K562 (cell line): ENCODE measurements at regions not wholly inside any gene's neighbourhood (a gene's known extent, or its start where the extent isn't known, plus 50 kb on each side); places are given as distances from the start of the nearest gene placed in this dataset.

Experiments used
- CEBPZ ChIP-seq: fragments of 150-350 bp; IDR thresholded peaks from 2 replicates; pipeline ENCODE4 v1.6.1; 2014; ENCODE audit warnings: low read depth, mild to moderate bottlenecking, low read length, borderline replicate concordance
- CTCF ChIP-seq, 3 experiments: IDR thresholded peaks in 2 of 3; conservative IDR thresholded peaks in 1 of 3; 2 replicates each; pipeline ENCODE4 v1.5.1; 2011 to 2012; ENCODE audit warnings: low read length in 3 of 3, mild to moderate bottlenecking in 3 of 3, control low read depth in 2 of 3, improper control_type of control experiment in 1 of 3, inconsistent platforms in 1 of 3, low read depth in 1 of 3, mixed read lengths in 1 of 3, moderate library complexity in 1 of 3; ENCODE audit not compliant: insufficient read depth in 2 of 3
- E2F3 ChIP-seq: fragments of 250-450 bp; sonication (Bioruptor Pico); IDR thresholded peaks from 2 replicates; pipeline ENCODE4 v1.4.0; 2020; ENCODE audit warnings: mild to moderate bottlenecking
- EZH2 ChIP-seq: IDR thresholded peaks from 2 replicates; pipeline ENCODE4 v1.6.1; 2012; ENCODE audit warnings: low read depth, mild to moderate bottlenecking, inconsistent platforms, low read length, borderline replicate concordance
- POLR2AphosphoS5 ChIP-seq: IDR thresholded peaks from 2 replicates; pipeline ENCODE4 v1.6.1; 2011; ENCODE audit warnings: mild to moderate bottlenecking, low read depth, low read length, moderate library complexity; ENCODE audit not compliant: control insufficient read depth, insufficient read depth
- TARDBP ChIP-seq: fragments of 450-650 bp; IDR thresholded peaks from 2 replicates; pipeline ENCODE4 v1.6.1; 2016
- ZHX1 ChIP-seq: fragments of 150-350 bp; conservative IDR thresholded peaks from 2 replicates; pipeline ENCODE4 v1.6.1; 2014; ENCODE audit warnings: low read length
- ZNF436 ChIP-seq: fragments of 250-450, 450-650 bp; sonication (Bioruptor Pico); formaldehyde crosslinking; IDR thresholded peaks from 2 replicates; pipeline ENCODE4 v1.7.0; 2020; ENCODE audit warnings: mild to moderate bottlenecking

- TF ChIP-seq CTCF (IDR thresholded peaks at IDR 0.05 in 2 of 3, conservative IDR thresholded peaks at IDR 0.05 in 1 of 3; ENCODE audit: insufficient read depth in 2 of 3, low read depth in 1 of 3, low read length in 3 of 3), result no peak
- no peak for TF ChIP-seq ZHX1
- TF ChIP-seq E2F3 (CRISPR knock-in tag), result no peak
- TF ChIP-seq ZNF436 (CRISPR knock-in tag), result no peak
- TF ChIP-seq TARDBP, result no peak
- TF ChIP-seq CEBPZ, result no peak
- TF ChIP-seq POLR2AphosphoS5, result no peak
- TF ChIP-seq EZH2, result no peak
These were observed 74.7 kb upstream of the OLFM3 start for GRCh38 chr1:102071451-102071850.
